ENCODE measurements at regions not wholly inside any gene's neighbourhood (a gene's known extent, or its start where the extent isn't known, plus 50 kb on each side); places are given as distances from the start of the nearest gene placed in this dataset.

GRCh38 chr5:138648841-138649240, 73.6 kb upstream of the HSPA9 start:
- no peak for DNase-seq
- TF ChIP-seq GATA1 (IDR thresholded peaks at IDR 0.05; ENCODE audit: low read depth, low read length) (no peak), POLR2A (IDR thresholded peaks at IDR 0.05; ENCODE audit: low read length) (no peak)

- TF ChIP-seq GATA1 (IDR thresholded peaks at IDR 0.05; ENCODE audit: low read depth, low read length) (no peak), POLR2A (IDR thresholded peaks at IDR 0.05; ENCODE audit: low read length) (no peak)
Observed at GRCh38 chr5:138647794-138648410, 72.7 kb upstream of the HSPA9 start.

GRCh38 chr5:138647261-138647788, 72.1 kb upstream of the HSPA9 start:
- TF ChIP-seq POLR2A (IDR thresholded peaks at IDR 0.05; ENCODE audit: low read length) (no peak), GATA1 (IDR thresholded peaks at IDR 0.05; ENCODE audit: low read depth, low read length) (no peak)
- no peak for DNase-seq

More at GRCh38 chr5:138647794-138648410, 72.7 kb upstream of the HSPA9 start:
- DNase-seq, result no peak

- DNase-seq, result no peak
- no peak for TF ChIP-seq POLR2A (IDR thresholded peaks at IDR 0.05; ENCODE audit: low read length)
- no peak for TF ChIP-seq GATA1 (IDR thresholded peaks at IDR 0.05; ENCODE audit: low read depth, low read length)
Observed at GRCh38 chr5:138646671-138647070, 71.5 kb upstream of the HSPA9 start.

- DNase-seq, result no peak
Observed at GRCh38 chr5:138645778-138646575, 70.8 kb upstream of the HSPA9 start.

GRCh38 chr5:138643040-138643791, 68.0 kb upstream of the HSPA9 start:
- TF ChIP-seq POLR2A (IDR thresholded peaks at IDR 0.05; ENCODE audit: low read length) (no peak), GATA1 (IDR thresholded peaks at IDR 0.05; ENCODE audit: low read depth, low read length) (no peak)
- DNase-seq, result no peak

More at GRCh38 chr5:138645778-138646575, 70.8 kb upstream of the HSPA9 start:
- TF ChIP-seq POLR2A (IDR thresholded peaks at IDR 0.05; ENCODE audit: low read length) (no peak), GATA1 (IDR thresholded peaks at IDR 0.05; ENCODE audit: low read depth, low read length) (no peak)

GRCh38 chr5:138641547-138642298, 66.5 kb upstream of the HSPA9 start:
- TF ChIP-seq GATA1 (IDR thresholded peaks at IDR 0.05; ENCODE audit: low read depth, low read length) (no peak), POLR2A (IDR thresholded peaks at IDR 0.05; ENCODE audit: low read length) (no peak)

GRCh38 chr5:138640646-138641254, 65.5 kb upstream of the HSPA9 start:
- no peak for TF ChIP-seq GATA1 (IDR thresholded peaks at IDR 0.05; ENCODE audit: low read depth, low read length)
- no peak for TF ChIP-seq POLR2A (IDR thresholded peaks at IDR 0.05; ENCODE audit: low read length)
- no peak for DNase-seq

More at GRCh38 chr5:138641547-138642298, 66.5 kb upstream of the HSPA9 start:
- DNase-seq, result peak; percentile 74 to 85

GRCh38 chr5:138640138-138640537, 64.9 kb upstream of the HSPA9 start:
- DNase-seq, result no peak
- TF ChIP-seq GATA1 (IDR thresholded peaks at IDR 0.05; ENCODE audit: low read depth, low read length), result no peak
- no peak for TF ChIP-seq POLR2A (IDR thresholded peaks at IDR 0.05; ENCODE audit: low read length)

- TF ChIP-seq POLR2A (IDR thresholded peaks at IDR 0.05; ENCODE audit: low read length) (no peak), GATA1 (IDR thresholded peaks at IDR 0.05; ENCODE audit: low read depth, low read length) (no peak)
- no peak for DNase-seq
Observed at GRCh38 chr5:138639326-138639725, 64.1 kb upstream of the HSPA9 start.

- TF ChIP-seq POLR2A (IDR thresholded peaks at IDR 0.05; ENCODE audit: low read length) (no peak), GATA1 (IDR thresholded peaks at IDR 0.05; ENCODE audit: low read depth, low read length) (no peak)
- DNase-seq, result no peak
Observed at GRCh38 chr5:138637256-138637655, 62.1 kb upstream of the HSPA9 start.

- TF ChIP-seq POLR2A (IDR thresholded peaks at IDR 0.05; ENCODE audit: low read length), result no peak
- TF ChIP-seq GATA1 (IDR thresholded peaks at IDR 0.05; ENCODE audit: low read depth, low read length), result no peak
- no peak for DNase-seq
Observed at GRCh38 chr5:138636398-138636944, 61.3 kb upstream of the HSPA9 start.

GRCh38 chr5:138635708-138636107, 60.5 kb upstream of the HSPA9 start:
- TF ChIP-seq GATA1 (IDR thresholded peaks at IDR 0.05; ENCODE audit: low read depth, low read length) (no peak), POLR2A (IDR thresholded peaks at IDR 0.05; ENCODE audit: low read length) (no peak)

More at GRCh38 chr5:138635708-138636107, 60.5 kb upstream of the HSPA9 start:
- DNase-seq, result no peak

All from erythroblast (primary cell).